ENCODE measurements at regions not wholly inside any gene's neighbourhood (a gene's known extent, or its start where the extent isn't known, plus 50 kb on each side); places are given as distances from the start of the nearest gene placed in this dataset.
"Not testable (repeated sequence)": the region's sequence is repeated elsewhere in the genome, so short reads cannot be mapped to it uniquely, and the experiment has no call there.

DNA sequence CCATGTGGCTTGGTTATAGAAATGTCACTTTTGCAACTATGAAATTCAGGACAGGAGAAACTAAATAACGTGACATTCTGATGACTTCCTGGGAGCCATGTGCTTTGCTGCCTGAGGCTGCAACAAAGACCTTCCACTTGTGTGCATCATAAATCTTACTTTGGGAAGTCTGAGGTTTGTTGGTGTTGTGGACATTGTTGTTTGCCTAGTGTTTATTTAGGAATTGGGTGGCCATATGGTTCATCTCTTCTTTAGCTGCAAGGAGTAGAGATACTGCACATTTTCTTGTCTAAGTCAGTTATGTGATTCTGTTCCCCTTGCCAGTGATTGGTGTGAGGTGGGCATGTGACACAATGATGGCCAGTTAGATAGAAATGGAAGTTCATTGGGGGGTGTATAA lies 167.3 kb upstream of the SSTR1 start:
- no peak overlapping the region for H3K27ac ChIP-seq (ENCODE audit: insufficient read depth, low read depth, low read length, poor library complexity, severe bottlenecking)
- no peaks in the 10 kb centered on the region for H3K36me3 ChIP-seq (ENCODE audit: control insufficient read depth, insufficient read depth, low read length)
- H3K27me3 ChIP-seq (ENCODE audit: control insufficient read depth, insufficient read depth, low read length, poor library complexity, severe bottlenecking) = no peaks in the 10 kb centered on the region
- WGBS, 2 experiments = 93 to 94% methylated on average over 1 of the region's 1 CpG
- H3K4me3 ChIP-seq (ENCODE audit: insufficient read depth, low read depth, low read length) = no peak overlapping the region
- no peaks in the 10 kb centered on the region for H3K9me3 ChIP-seq (ENCODE audit: control insufficient read depth, low read length)
- no peaks in the 10 kb centered on the region for H3K4me1 ChIP-seq (ENCODE audit: control insufficient read depth, insufficient read depth, low read length)

DNA sequence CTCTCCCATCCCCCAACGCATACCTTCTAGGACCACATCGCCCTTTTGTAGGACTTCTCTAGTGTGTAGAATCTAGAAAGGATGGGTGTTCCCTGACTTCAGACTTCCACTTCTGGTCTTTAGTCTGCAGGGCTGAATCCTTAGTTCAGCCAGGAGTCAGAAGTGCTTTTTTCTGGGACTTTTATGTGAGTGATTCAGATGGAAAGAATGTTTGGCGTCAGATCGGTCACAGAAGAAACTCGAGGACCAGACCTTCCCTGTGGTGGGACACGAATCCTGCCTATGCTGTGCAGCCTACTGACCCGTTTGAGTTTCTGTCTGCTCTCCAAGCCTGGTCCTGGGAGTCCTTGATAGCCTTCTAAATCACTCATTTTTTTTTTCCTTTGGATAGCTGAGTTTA lies 165.4 kb upstream of the SSTR1 start:
- H3K4me3 ChIP-seq (ENCODE audit: insufficient read depth, low read depth, low read length) = no peak overlapping the region
- H3K36me3 ChIP-seq (ENCODE audit: control insufficient read depth, insufficient read depth, low read length) = no peaks in the 10 kb centered on the region
- no peak overlapping the region for H3K27ac ChIP-seq (ENCODE audit: insufficient read depth, low read depth, low read length, poor library complexity, severe bottlenecking)
- no peaks in the 10 kb centered on the region for H3K4me1 ChIP-seq (ENCODE audit: control insufficient read depth, insufficient read depth, low read length)
- no peaks in the 10 kb centered on the region for H3K27me3 ChIP-seq (ENCODE audit: control insufficient read depth, insufficient read depth, low read length, poor library complexity, severe bottlenecking)
- no peaks in the 10 kb centered on the region for H3K9me3 ChIP-seq (ENCODE audit: control insufficient read depth, low read length)
- 77 to 83% methylated on average over 6 to 7 of the region's 7 CpGs for WGBS, 2 experiments

- no peaks in the 10 kb centered on the region for H3K27me3 ChIP-seq (ENCODE audit: control insufficient read depth, insufficient read depth, low read length, poor library complexity, severe bottlenecking)
- no peaks in the 10 kb centered on the region for H3K4me1 ChIP-seq (ENCODE audit: control insufficient read depth, insufficient read depth, low read length)
- 93 to 95% methylated on average over 4 of the region's 4 CpGs for WGBS, 2 experiments
- H3K36me3 ChIP-seq (ENCODE audit: control insufficient read depth, insufficient read depth, low read length) = no peaks in the 10 kb centered on the region
- H3K9me3 ChIP-seq (ENCODE audit: control insufficient read depth, low read length) = no peaks in the 10 kb centered on the region
- H3K27ac ChIP-seq (ENCODE audit: insufficient read depth, low read depth, low read length, poor library complexity, severe bottlenecking) = no peak overlapping the region
- H3K4me3 ChIP-seq (ENCODE audit: insufficient read depth, low read depth, low read length) = no peak overlapping the region
These were observed 163.0 kb upstream of the SSTR1 start for GRCh38 chr14:38044710-38045109.

DNA sequence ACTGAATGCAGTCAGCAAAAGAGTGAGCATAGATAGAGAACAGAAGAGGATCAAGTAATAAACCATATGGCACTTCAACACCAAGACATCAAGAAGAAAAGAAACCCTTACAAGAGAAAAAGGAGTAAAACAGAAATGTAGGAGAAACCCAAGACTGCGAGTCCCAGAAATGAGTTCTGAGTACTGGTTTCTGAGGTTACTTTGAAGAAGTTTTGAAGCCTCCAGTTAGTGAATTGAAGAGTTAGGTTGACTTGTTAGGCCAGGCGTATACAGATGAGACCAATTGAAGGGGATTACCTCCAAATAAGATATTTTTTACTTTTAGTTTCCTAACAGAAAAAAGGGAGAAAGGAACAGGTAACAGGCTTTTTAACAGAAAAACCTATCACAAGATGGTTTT lies 162.2 kb upstream of the SSTR1 start:
- Histone ChIP-seq H3K27me3 (ENCODE audit: control insufficient read depth, insufficient read depth, low read length, poor library complexity, severe bottlenecking) (no peaks in the 10 kb centered on the region), H3K4me3 (ENCODE audit: insufficient read depth, low read depth, low read length) (no peak overlapping the region), H3K4me1 (ENCODE audit: control insufficient read depth, insufficient read depth, low read length) (no peaks in the 10 kb centered on the region), H3K27ac (ENCODE audit: insufficient read depth, low read depth, low read length, poor library complexity, severe bottlenecking) (no peak overlapping the region), H3K9me3 (ENCODE audit: control insufficient read depth, low read length) (no peaks in the 10 kb centered on the region), H3K36me3 (ENCODE audit: control insufficient read depth, insufficient read depth, low read length) (no peaks in the 10 kb centered on the region)
- WGBS, 2 experiments = 97 to 98% methylated on average over 2 of the region's 2 CpGs

- Histone ChIP-seq H3K4me3 (ENCODE audit: insufficient read depth, low read depth, low read length) (no peak overlapping the region), H3K36me3 (ENCODE audit: control insufficient read depth, insufficient read depth, low read length) (no peaks in the 10 kb centered on the region), H3K4me1 (ENCODE audit: control insufficient read depth, insufficient read depth, low read length) (no peaks in the 10 kb centered on the region), H3K27ac (ENCODE audit: insufficient read depth, low read depth, low read length, poor library complexity, severe bottlenecking) (no peak overlapping the region), H3K27me3 (ENCODE audit: control insufficient read depth, insufficient read depth, low read length, poor library complexity, severe bottlenecking) (no peaks in the 10 kb centered on the region), H3K9me3 (ENCODE audit: control insufficient read depth, low read length) (no peaks in the 10 kb centered on the region)
- 83 to 100% methylated on average over 1 of the region's 2 CpGs for WGBS, 2 experiments
These were observed 161.5 kb upstream of the SSTR1 start for GRCh38 chr14:38046160-38046559.

GRCh38 chr14:38047195-38047902 lies 160.4 kb upstream of the SSTR1 start:
- Histone ChIP-seq H3K27me3 (ENCODE audit: control insufficient read depth, insufficient read depth, low read length, poor library complexity, severe bottlenecking) (no peaks in the 10 kb centered on the region), H3K27ac (ENCODE audit: insufficient read depth, low read depth, low read length, poor library complexity, severe bottlenecking) (no peak overlapping the region), H3K4me3 (ENCODE audit: insufficient read depth, low read depth, low read length) (no peak overlapping the region), H3K36me3 (ENCODE audit: control insufficient read depth, insufficient read depth, low read length) (no peaks in the 10 kb centered on the region), H3K4me1 (ENCODE audit: control insufficient read depth, insufficient read depth, low read length) (no peaks in the 10 kb centered on the region), H3K9me3 (ENCODE audit: control insufficient read depth, low read length) (no peaks in the 10 kb centered on the region)
- WGBS, 2 experiments = 91 to 94% methylated on average over 2 of the region's 2 CpGs

- no peaks in the 10 kb centered on the region for H3K27me3 ChIP-seq (ENCODE audit: control insufficient read depth, insufficient read depth, low read length, poor library complexity, severe bottlenecking)
- no peak overlapping the region for H3K27ac ChIP-seq (ENCODE audit: insufficient read depth, low read depth, low read length, poor library complexity, severe bottlenecking)
- H3K9me3 ChIP-seq (ENCODE audit: control insufficient read depth, low read length) = no peaks in the 10 kb centered on the region
- H3K36me3 ChIP-seq (ENCODE audit: control insufficient read depth, insufficient read depth, low read length) = no peaks in the 10 kb centered on the region
- no peaks in the 10 kb centered on the region for H3K4me1 ChIP-seq (ENCODE audit: control insufficient read depth, insufficient read depth, low read length)
- H3K4me3 ChIP-seq (ENCODE audit: insufficient read depth, low read depth, low read length) = no peak overlapping the region
These were observed 154.0 kb upstream of the SSTR1 start for GRCh38 chr14:38053666-38054065.

DNA sequence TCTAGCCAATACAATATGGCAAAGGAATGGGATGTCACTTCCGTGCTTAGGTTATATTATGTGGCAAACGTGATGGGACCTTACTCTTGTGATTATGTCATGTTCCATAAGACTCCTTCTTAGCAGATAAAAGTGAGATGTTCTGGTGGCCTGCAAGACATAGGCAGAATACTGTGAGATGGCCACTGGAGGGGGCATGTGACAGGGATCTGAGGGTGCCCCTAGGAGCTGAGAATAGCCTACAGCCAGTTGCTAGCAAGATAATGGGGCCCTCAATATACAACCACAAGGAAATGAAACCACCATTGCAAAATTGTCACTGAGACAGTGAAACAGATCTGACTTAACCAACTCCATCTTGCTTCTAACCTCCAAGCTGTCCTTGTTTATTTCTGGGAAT lies 151.4 kb upstream of the SSTR1 start:
- no peaks in the 10 kb centered on the region for H3K36me3 ChIP-seq (ENCODE audit: control insufficient read depth, insufficient read depth, low read length)
- 84 to 93% methylated on average over 2 of the region's 2 CpGs for WGBS, 2 experiments
- no peaks in the 10 kb centered on the region for H3K9me3 ChIP-seq (ENCODE audit: control insufficient read depth, low read length)
- no peak overlapping the region for H3K27ac ChIP-seq (ENCODE audit: insufficient read depth, low read depth, low read length, poor library complexity, severe bottlenecking)
- H3K27me3 ChIP-seq (ENCODE audit: control insufficient read depth, insufficient read depth, low read length, poor library complexity, severe bottlenecking) = no peaks in the 10 kb centered on the region
- no peak overlapping the region for H3K4me3 ChIP-seq (ENCODE audit: insufficient read depth, low read depth, low read length)
- H3K4me1 ChIP-seq (ENCODE audit: control insufficient read depth, insufficient read depth, low read length) = no peaks in the 10 kb centered on the region

DNA sequence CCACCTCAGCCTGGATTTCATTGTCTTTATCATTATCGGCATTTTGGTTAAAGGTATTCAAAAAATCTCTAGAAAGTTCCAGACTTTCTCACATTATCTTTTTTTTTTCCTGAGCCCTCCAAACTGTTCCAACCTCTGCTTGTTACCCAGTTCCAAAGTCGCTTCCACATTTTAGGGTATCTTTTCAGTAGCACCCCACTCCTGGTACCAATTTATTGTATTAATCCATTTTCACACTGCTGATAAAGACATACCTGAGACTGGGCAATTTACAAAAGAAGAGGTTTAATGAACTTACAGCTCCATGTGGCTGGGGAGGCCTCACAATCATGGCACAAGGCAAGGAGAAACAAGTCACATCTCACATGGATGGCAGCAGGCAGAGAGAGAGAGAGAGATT lies 145.5 kb upstream of the SSTR1 start:
- not testable (repeated sequence) for H3K27ac ChIP-seq (ENCODE audit: insufficient read depth, low read depth, low read length, poor library complexity, severe bottlenecking); H3K4me1 ChIP-seq (ENCODE audit: control insufficient read depth, insufficient read depth, low read length); H3K4me3 ChIP-seq (ENCODE audit: insufficient read depth, low read depth, low read length); H3K9me3 ChIP-seq (ENCODE audit: control insufficient read depth, low read length); H3K27me3 ChIP-seq (ENCODE audit: control insufficient read depth, insufficient read depth, low read length, poor library complexity, severe bottlenecking); H3K36me3 ChIP-seq (ENCODE audit: control insufficient read depth, insufficient read depth, low read length)
- 93 to 95% methylated on average over 2 of the region's 2 CpGs for WGBS, 2 experiments

DNA sequence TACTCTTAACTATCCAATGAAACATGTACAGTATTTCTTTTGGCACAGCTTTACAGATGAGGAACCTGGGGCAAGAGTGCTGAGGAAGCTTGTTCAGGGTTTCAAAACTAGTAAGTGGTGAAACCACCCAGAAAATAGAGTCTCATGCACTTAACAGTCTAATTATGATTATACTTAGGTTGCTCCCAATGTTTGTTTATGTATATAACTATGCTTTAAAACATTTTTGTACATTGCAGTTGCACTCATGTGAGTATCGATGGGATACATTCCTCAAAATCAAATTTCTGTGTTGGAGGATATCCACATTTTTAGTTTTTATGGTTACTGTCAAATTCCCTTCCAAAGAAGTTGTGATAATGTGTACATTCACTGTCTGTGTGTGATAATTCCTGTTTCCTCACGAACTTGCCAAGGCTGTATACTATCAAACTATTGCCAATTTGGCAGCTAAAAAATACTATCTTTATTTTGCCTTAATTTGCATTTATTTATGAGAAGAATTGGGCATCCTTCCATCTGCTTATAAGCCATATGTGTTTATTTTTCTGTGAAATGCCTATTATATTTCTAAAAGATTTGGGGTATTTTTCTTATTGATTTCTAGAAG lies 143.9 kb upstream of the SSTR1 start:
- no peak overlapping the region for H3K4me3 ChIP-seq (ENCODE audit: insufficient read depth, low read depth, low read length)
- no peaks in the 10 kb centered on the region for H3K4me1 ChIP-seq (ENCODE audit: control insufficient read depth, insufficient read depth, low read length)
- H3K27ac ChIP-seq (ENCODE audit: insufficient read depth, low read depth, low read length, poor library complexity, severe bottlenecking) = no peak overlapping the region
- H3K9me3 ChIP-seq (ENCODE audit: control insufficient read depth, low read length) = peaks cover 5% of the 10 kb centered on the region
- 76 to 100% methylated on average over 1 to 2 of the region's 2 CpGs for WGBS, 2 experiments
- no peaks in the 10 kb centered on the region for H3K36me3 ChIP-seq (ENCODE audit: control insufficient read depth, insufficient read depth, low read length)
- H3K27me3 ChIP-seq (ENCODE audit: control insufficient read depth, insufficient read depth, low read length, poor library complexity, severe bottlenecking) = no peaks in the 10 kb centered on the region
